ENCODE measurements at regions not wholly inside any gene's neighbourhood (a gene's known extent, or its start where the extent isn't known, plus 50 kb on each side); places are given as distances from the start of the nearest gene placed in this dataset.
A peak's percentile ranks its signal among the peaks of the same experiment; 100 is the strongest.
"Not testable (repeated sequence)": the region's sequence is repeated elsewhere in the genome, so short reads cannot be mapped to it uniquely, and the experiment has no call there.

- ChIA-PET POLR2A (no interaction called here), CTCF (no interaction called here)
These were observed 414.5 kb downstream of the REEP3 start for GRCh38 chr10:63935705-63936104.

GRCh38 chr10:63940277-63940922 is 419.2 kb downstream of the REEP3 start:
- Mint-ChIP-seq H3K27me3 (peaks cover 0 to 2% of the 10 kb centered on the region in 2 donors), H3K27ac (no peak overlapping the region), H3K4me1 (no peaks in the 10 kb centered on the region), H3K4me3 (no peak overlapping the region), H3K9me3 (peaks cover 0 to 2% (median 0%) of the 10 kb centered on the region in 5 donors), H3K36me3 (no peaks in the 10 kb centered on the region)
- CTCF ChIA-PET, result no interaction called here
- Histone ChIP-seq H3K27ac (ENCODE audit: low read depth, low read length) (no peak overlapping the region), H3K4me3 (ENCODE audit: low read length) (no peak overlapping the region), H3K27me3 (ENCODE audit: insufficient read depth, low read length, poor library complexity, severe bottlenecking) (no peaks in the 10 kb centered on the region), H3K9me3 (ENCODE audit: low read length) (no peaks in the 10 kb centered on the region), H3K4me1 (ENCODE audit: insufficient read depth, low read length) (no peaks in the 10 kb centered on the region), H3K36me3 (ENCODE audit: insufficient read depth, low read length) (no peaks in the 10 kb centered on the region)
- DNase-seq, result no peak
- POLR2A ChIA-PET, result no interaction called here

More at GRCh38 chr10:63935705-63936104, 414.5 kb downstream of the REEP3 start:
- no peaks in the 10 kb centered on the region for H3K9me3 Mint-ChIP-seq
- no peaks in the 10 kb centered on the region for H3K9me3 ChIP-seq (ENCODE audit: low read length)
- DNase-seq, result no peak
- H3K27ac Mint-ChIP-seq, result no peak overlapping the region
- H3K27me3 ChIP-seq (ENCODE audit: insufficient read depth, low read length, poor library complexity, severe bottlenecking), result no peaks in the 10 kb centered on the region
- H3K4me1 Mint-ChIP-seq, result no peaks in the 10 kb centered on the region
- H3K36me3 ChIP-seq (ENCODE audit: insufficient read depth, low read length), result no peaks in the 10 kb centered on the region
- no peak overlapping the region for H3K4me3 ChIP-seq (ENCODE audit: low read length)
- no peaks in the 10 kb centered on the region for H3K36me3 Mint-ChIP-seq
- no peak overlapping the region for H3K4me3 Mint-ChIP-seq
- H3K4me1 ChIP-seq (ENCODE audit: insufficient read depth, low read length), result no peaks in the 10 kb centered on the region
- H3K27me3 Mint-ChIP-seq, result peaks cover 6 to 9% of the 10 kb centered on the region in 2 donors
- H3K27ac ChIP-seq (ENCODE audit: low read depth, low read length), result no peak overlapping the region

DNA sequence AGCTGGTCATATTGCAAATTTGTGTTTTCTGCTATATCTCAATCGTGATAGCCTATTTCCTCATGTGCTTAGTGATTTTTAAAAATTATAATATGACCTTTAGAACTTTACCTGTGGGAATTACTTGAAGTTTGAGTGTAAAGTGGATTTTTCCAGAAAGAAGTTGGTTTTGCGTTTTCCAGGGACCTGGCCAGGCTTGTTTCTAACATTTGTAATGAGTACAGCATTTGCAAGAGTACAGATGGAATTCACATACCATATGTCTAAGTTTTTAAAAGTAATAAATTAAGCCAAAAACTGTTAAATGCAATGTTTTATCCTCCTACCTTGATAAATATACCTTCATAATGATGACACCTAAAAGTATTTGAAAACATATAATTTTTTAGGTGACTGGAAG is 443.2 kb downstream of the REEP3 start:
- Histone ChIP-seq H3K4me3 (ENCODE audit: low read length) (no peak overlapping the region), H3K27ac (ENCODE audit: low read depth, low read length) (no peak overlapping the region), H3K9me3 (ENCODE audit: low read length) (no peaks in the 10 kb centered on the region), H3K4me1 (ENCODE audit: insufficient read depth, low read length) (no peaks in the 10 kb centered on the region), H3K27me3 (ENCODE audit: insufficient read depth, low read length, poor library complexity, severe bottlenecking) (no peaks in the 10 kb centered on the region), H3K36me3 (ENCODE audit: insufficient read depth, low read length) (no peaks in the 10 kb centered on the region)
- CTCF ChIA-PET, result no interaction called here
- H3K36me3 Mint-ChIP-seq, result no peaks in the 10 kb centered on the region
- DNase-seq, result no peak
- H3K4me3 Mint-ChIP-seq, result no peak overlapping the region
- H3K27ac Mint-ChIP-seq, result peak overlapping the region in 1 of 8 donors; percentile 15
- H3K9me3 Mint-ChIP-seq, result peaks cover 0 to 9% (median 4%) of the 10 kb centered on the region in 5 donors
- POLR2A ChIA-PET, result no interaction called here
- H3K27me3 Mint-ChIP-seq, result peaks cover 0 to 11% of the 10 kb centered on the region in 2 donors
- no peaks in the 10 kb centered on the region for H3K4me1 Mint-ChIP-seq

GRCh38 chr10:63965846-63966245 is 444.6 kb downstream of the REEP3 start:
- DNase-seq, result no peak
- Mint-ChIP-seq H3K27ac (no peak overlapping the region), H3K36me3 (no peaks in the 10 kb centered on the region), H3K4me1 (no peaks in the 10 kb centered on the region), H3K9me3 (peaks cover 0 to 6% (median 0%) of the 10 kb centered on the region in 5 donors), H3K27me3 (peaks cover 0 to 11% of the 10 kb centered on the region in 2 donors), H3K4me3 (no peak overlapping the region)
- CTCF ChIA-PET, result no interaction called here
- H3K4me1 ChIP-seq (ENCODE audit: insufficient read depth, low read length), result no peaks in the 10 kb centered on the region
- POLR2A ChIA-PET, result no interaction called here
- H3K36me3 ChIP-seq (ENCODE audit: insufficient read depth, low read length), result no peaks in the 10 kb centered on the region
- no peak overlapping the region for H3K27ac ChIP-seq (ENCODE audit: low read depth, low read length)
- no peaks in the 10 kb centered on the region for H3K27me3 ChIP-seq (ENCODE audit: insufficient read depth, low read length, poor library complexity, severe bottlenecking)
- H3K4me3 ChIP-seq (ENCODE audit: low read length), result no peak overlapping the region
- no peaks in the 10 kb centered on the region for H3K9me3 ChIP-seq (ENCODE audit: low read length)

GRCh38 chr10:63972949-63973827 is 452.0 kb downstream of the REEP3 start:
- no peak for DNase-seq
- Histone ChIP-seq H3K9me3 (ENCODE audit: low read length) (no peaks in the 10 kb centered on the region), H3K4me3 (ENCODE audit: low read length) (no peak overlapping the region), H3K4me1 (ENCODE audit: insufficient read depth, low read length) (no peaks in the 10 kb centered on the region), H3K27me3 (ENCODE audit: insufficient read depth, low read length, poor library complexity, severe bottlenecking) (no peaks in the 10 kb centered on the region), H3K36me3 (ENCODE audit: insufficient read depth, low read length) (no peaks in the 10 kb centered on the region), H3K27ac (ENCODE audit: low read depth, low read length) (no peak overlapping the region)
- ChIA-PET CTCF (no interaction called here), POLR2A (no interaction called here)
- no peak overlapping the region for H3K27ac Mint-ChIP-seq
- no peaks in the 10 kb centered on the region for H3K36me3 Mint-ChIP-seq
- peaks cover 0 to 4% (median 2%) of the 10 kb centered on the region in 5 donors for H3K9me3 Mint-ChIP-seq
- no peaks in the 10 kb centered on the region for H3K4me1 Mint-ChIP-seq
- H3K4me3 Mint-ChIP-seq, result no peak overlapping the region
- H3K27me3 Mint-ChIP-seq, result no peaks in the 10 kb centered on the region

- Mint-ChIP-seq H3K4me3 (no peak overlapping the region), H3K4me1 (no peaks in the 10 kb centered on the region), H3K9me3 (peaks cover 0 to 2% (median 0%) of the 10 kb centered on the region in 5 donors), H3K27ac (no peak overlapping the region), H3K36me3 (no peaks in the 10 kb centered on the region), H3K27me3 (no peaks in the 10 kb centered on the region)
- Histone ChIP-seq H3K4me3 (ENCODE audit: low read length) (no peak overlapping the region), H3K27ac (ENCODE audit: low read depth, low read length) (no peak overlapping the region), H3K4me1 (ENCODE audit: insufficient read depth, low read length) (no peaks in the 10 kb centered on the region), H3K36me3 (ENCODE audit: insufficient read depth, low read length) (no peaks in the 10 kb centered on the region), H3K27me3 (ENCODE audit: insufficient read depth, low read length, poor library complexity, severe bottlenecking) (no peaks in the 10 kb centered on the region), H3K9me3 (ENCODE audit: low read length) (no peaks in the 10 kb centered on the region)
- CTCF ChIA-PET, result no interaction called here
- DNase-seq, result no peak
- POLR2A ChIA-PET, result no interaction called here
These were observed 455.3 kb downstream of the REEP3 start for GRCh38 chr10:63976538-63976937.

DNA sequence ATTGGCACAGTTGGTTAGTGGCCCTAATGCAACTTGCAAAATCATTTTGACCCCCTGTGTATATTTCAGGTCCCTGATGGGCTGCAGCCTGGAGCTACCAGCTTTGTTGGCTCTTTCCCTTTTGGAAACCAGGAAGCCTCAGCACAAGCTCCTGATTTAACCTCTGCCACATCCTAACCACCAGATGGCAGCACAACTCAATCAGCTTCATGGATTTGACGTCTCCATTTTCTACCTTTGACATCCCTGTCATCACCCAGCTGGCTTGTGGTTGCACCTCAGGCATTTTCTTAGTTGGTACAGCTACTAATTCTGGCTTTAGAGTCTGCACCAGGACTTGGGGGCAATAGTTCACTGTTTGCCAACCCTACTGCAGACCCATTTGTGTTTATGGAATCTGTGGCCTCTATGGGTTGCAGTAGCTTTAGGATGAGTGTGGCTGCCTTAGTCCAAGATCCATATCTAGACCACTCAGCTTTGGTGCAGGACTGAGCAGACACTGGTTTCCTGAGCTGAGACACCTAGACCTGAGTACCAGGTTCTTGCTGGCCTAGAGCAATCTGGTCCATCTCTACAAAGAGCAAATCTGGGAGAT is 456.2 kb downstream of the REEP3 start:
- ChIA-PET CTCF (no interaction called here), POLR2A (no interaction called here)
- H3K4me3 ChIP-seq (ENCODE audit: low read length), result no peak overlapping the region
- H3K4me1 Mint-ChIP-seq, result no peaks in the 10 kb centered on the region
- H3K36me3 ChIP-seq (ENCODE audit: insufficient read depth, low read length), result no peaks in the 10 kb centered on the region
- no peak for DNase-seq
- no peaks in the 10 kb centered on the region for H3K4me1 ChIP-seq (ENCODE audit: insufficient read depth, low read length)
- H3K9me3 Mint-ChIP-seq, result peaks cover 0 to 5% (median 2%) of the 10 kb centered on the region in 5 donors
- no peak overlapping the region for H3K27ac ChIP-seq (ENCODE audit: low read depth, low read length)
- no peaks in the 10 kb centered on the region for H3K27me3 ChIP-seq (ENCODE audit: insufficient read depth, low read length, poor library complexity, severe bottlenecking)
- no peaks in the 10 kb centered on the region for H3K36me3 Mint-ChIP-seq
- H3K27ac Mint-ChIP-seq, result no peak overlapping the region
- no peak overlapping the region for H3K4me3 Mint-ChIP-seq
- H3K9me3 ChIP-seq (ENCODE audit: low read length), result no peaks in the 10 kb centered on the region
- H3K27me3 Mint-ChIP-seq, result no peaks in the 10 kb centered on the region

- POLR2A ChIA-PET; H3K27me3 Mint-ChIP-seq; H3K27me3 ChIP-seq (ENCODE audit: insufficient read depth, low read length, poor library complexity, severe bottlenecking); H3K36me3 ChIP-seq (ENCODE audit: insufficient read depth, low read length); H3K4me3 Mint-ChIP-seq; H3K4me1 Mint-ChIP-seq; H3K9me3 ChIP-seq (ENCODE audit: low read length); H3K9me3 Mint-ChIP-seq; H3K4me1 ChIP-seq (ENCODE audit: insufficient read depth, low read length); H3K27ac ChIP-seq (ENCODE audit: low read depth, low read length); DNase-seq; H3K36me3 Mint-ChIP-seq; H3K27ac Mint-ChIP-seq; CTCF ChIA-PET; H3K4me3 ChIP-seq (ENCODE audit: low read length): not testable (repeated sequence)
These were observed 459.7 kb downstream of the REEP3 start for GRCh38 chr10:63980870-63981269.

Data from CD8-positive, alpha-beta memory T cell (primary cell).